Peyer's patch (tissue), 4 donors: ENCODE measurements at regions not wholly inside any gene's neighbourhood (a gene's known extent, or its start where the extent isn't known, plus 50 kb on each side); places are given as distances from the start of the nearest gene placed in this dataset.

Experiments used
- POLR2A ChIP-seq, 2 donors: fragments of 450-650 bp; IDR thresholded peaks; one replicate each; pipeline ENCODE4 v1.5.1; 2017; ENCODE audit warnings: antibody characterized with exemption in 2 of 2, mild to moderate bottlenecking in 2 of 2, moderate library complexity in 2 of 2
- TF ChIP-seq, protein P1 (sequence below), 6 experiments: fragments of 450-650 bp in 4 of 6; fragments of 200-600 bp in 2 of 6; sonication (generic) in 1 of 6; IDR thresholded peaks; one replicate each; pipeline ENCODE4 v1.5.1; 2017 to 2019; ENCODE audit warnings: antibody characterized with exemption in 6 of 6, mild to moderate bottlenecking in 3 of 6, moderate library complexity in 1 of 6

DNA sequence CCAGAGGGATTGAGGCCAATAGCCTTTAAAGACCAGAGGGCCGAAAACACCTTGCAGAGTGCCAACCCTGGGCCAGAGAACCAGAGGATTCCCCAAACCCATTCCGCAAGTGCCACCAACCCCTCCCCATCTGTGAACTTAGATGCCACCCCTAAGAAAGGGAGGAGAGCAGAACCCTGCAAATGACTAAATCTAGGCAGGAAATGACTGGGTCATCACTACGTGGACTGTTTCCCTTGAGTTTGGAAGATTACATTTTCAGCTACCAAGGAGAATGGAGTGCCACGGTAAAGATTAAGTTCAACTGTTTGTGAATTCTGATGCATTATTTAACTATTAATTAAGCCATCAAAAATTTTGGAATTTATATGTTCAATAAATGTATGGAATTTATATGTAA, 142.8 kb downstream of the ENC1 start:
- TF ChIP-seq, protein P1, sequence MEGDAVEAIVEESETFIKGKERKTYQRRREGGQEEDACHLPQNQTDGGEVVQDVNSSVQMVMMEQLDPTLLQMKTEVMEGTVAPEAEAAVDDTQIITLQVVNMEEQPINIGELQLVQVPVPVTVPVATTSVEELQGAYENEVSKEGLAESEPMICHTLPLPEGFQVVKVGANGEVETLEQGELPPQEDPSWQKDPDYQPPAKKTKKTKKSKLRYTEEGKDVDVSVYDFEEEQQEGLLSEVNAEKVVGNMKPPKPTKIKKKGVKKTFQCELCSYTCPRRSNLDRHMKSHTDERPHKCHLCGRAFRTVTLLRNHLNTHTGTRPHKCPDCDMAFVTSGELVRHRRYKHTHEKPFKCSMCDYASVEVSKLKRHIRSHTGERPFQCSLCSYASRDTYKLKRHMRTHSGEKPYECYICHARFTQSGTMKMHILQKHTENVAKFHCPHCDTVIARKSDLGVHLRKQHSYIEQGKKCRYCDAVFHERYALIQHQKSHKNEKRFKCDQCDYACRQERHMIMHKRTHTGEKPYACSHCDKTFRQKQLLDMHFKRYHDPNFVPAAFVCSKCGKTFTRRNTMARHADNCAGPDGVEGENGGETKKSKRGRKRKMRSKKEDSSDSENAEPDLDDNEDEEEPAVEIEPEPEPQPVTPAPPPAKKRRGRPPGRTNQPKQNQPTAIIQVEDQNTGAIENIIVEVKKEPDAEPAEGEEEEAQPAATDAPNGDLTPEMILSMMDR (IDR thresholded peaks at IDR 0.05) = no peak
- no peak for TF ChIP-seq POLR2A (IDR thresholded peaks at IDR 0.05)
